HepG2 (cell line): ENCODE measurements at regions not wholly inside any gene's neighbourhood (a gene's known extent, or its start where the extent isn't known, plus 50 kb on each side); places are given as distances from the start of the nearest gene placed in this dataset.

ENCODE experiments used
- ATAC-seq: fragments of 200-7000 bp; cut with Tn5 transposase; 3 replicates; pipeline ENCODE4 v1.9.1; 2020; ENCODE audit warnings: mild to moderate bottlenecking, moderate library complexity
- BruUV-seq: library from RNA; stranded (reverse); fragments of 400-500 nt; replicated peaks from 2 replicates; lab custom pipeline; 2021; lab: Mats Ljungman, UMichigan
- CTCF ChIA-PET: fragments of 300-600 bp; formaldehyde crosslinking; extraction: SDS; loops from one replicate; lab custom pipeline; 2021; ENCODE audit warnings: low total read pairs, inconsistent platforms, low intra/inter-chr PET ratio; lab: Yijun Ruan, JAX
- POLR2A ChIA-PET: fragments of 350-600 bp; sonication (Branson Sonifier 250); formaldehyde crosslinking; loops from one replicate; lab custom pipeline; 2020; ENCODE audit warnings: antibody characterized with exemption, inconsistent platforms; lab: Yijun Ruan, JAX
- DNase-seq: peaks from one replicate; pipeline ENCODE4 v3.0.0-alpha.2; 2015; ENCODE audit warnings: low spot score
- FAIRE-seq: peaks from 3 replicates; lab custom pipeline; 2011; peaks lifted over from hg19 to GRCh38; lab: Jason Lieb, UNC
- H2AFZ ChIP-seq: one replicate; pipeline ENCODE4 v1.6.1; 2011; ENCODE audit warnings: low read length, inconsistent platforms
- H3K27ac ChIP-seq: fragments of 300-600 bp; 3 replicates; pipeline ENCODE4 v1.8.0; 2011; ENCODE audit warnings: mixed run types, mild to moderate bottlenecking, mixed read lengths, low read length, inconsistent platforms; ENCODE audit not compliant: insufficient read depth; ENCODE audit errors: extremely low read length
- H3K27me3 ChIP-seq, 2 experiments: fragments of 200-600 bp in 1 of 2; 2 replicates in 1 of 2; 3 replicates in 1 of 2; pipeline versions ENCODE4 v1.6.0 to v1.8.0; 2011; ENCODE audit warnings: low read length in 2 of 2, mild to moderate bottlenecking in 2 of 2, moderate library complexity in 2 of 2, inconsistent platforms in 1 of 2; ENCODE audit not compliant: insufficient read depth in 2 of 2, control insufficient read depth in 1 of 2
- H3K36me3 ChIP-seq, 2 experiments: fragments of 200-600 bp in 1 of 2; replicated peaks in 1 of 2; 2 replicates in 1 of 2; 3 replicates in 1 of 2; pipeline versions ENCODE4 v1.5.1 to v1.8.0; 2011; ENCODE audit warnings: low read length in 2 of 2, inconsistent platforms in 1 of 2; ENCODE audit not compliant: insufficient read depth in 2 of 2, control insufficient read depth in 1 of 2
- H3K4me1 ChIP-seq: 2 replicates; pipeline ENCODE4 v1.5.1; 2012; ENCODE audit warnings: low read length, inconsistent platforms; ENCODE audit not compliant: insufficient read depth
- H3K4me2 ChIP-seq: 2 replicates; pipeline ENCODE4 v1.6.0; 2011; ENCODE audit warnings: low read depth, low read length, inconsistent platforms
- H3K4me3 ChIP-seq, 3 experiments: fragments of 200-600 bp in 1 of 3; sonication (generic), shearing (Covaris generic) in 1 of 3; replicated peaks in 1 of 3; 2 replicates each; pipeline ENCODE4 v1.5.1; 2011 to 2016; ENCODE audit warnings: low read length in 3 of 3, inconsistent platforms in 2 of 3, low read depth in 2 of 3, mild to moderate bottlenecking in 2 of 3, control low read depth in 1 of 3, mixed read lengths in 1 of 3; ENCODE audit not compliant: insufficient read depth in 1 of 3
- H3K79me2 ChIP-seq: one replicate; pipeline ENCODE4 v1.6.1; 2011; ENCODE audit warnings: low read length, inconsistent platforms; ENCODE audit not compliant: insufficient read depth
- H3K9ac ChIP-seq: 2 replicates; pipeline ENCODE4 v1.6.0; 2011; ENCODE audit warnings: mild to moderate bottlenecking, low read depth, low read length, inconsistent platforms; ENCODE audit not compliant: insufficient read depth
- H3K9me3 ChIP-seq: 2 replicates; pipeline ENCODE4 v1.5.1; 2012; ENCODE audit warnings: mild to moderate bottlenecking, low read length
- H4K20me1 ChIP-seq: 2 replicates; pipeline ENCODE4 v1.6.0; 2011; ENCODE audit warnings: inconsistent platforms, mild to moderate bottlenecking, low read length, moderate library complexity; ENCODE audit not compliant: insufficient read depth
- EEA1 ChIP-seq: sonication (generic); formaldehyde crosslinking; IDR thresholded peaks from 2 replicates; pipeline ENCODE4 v1.5.1; 2020; ENCODE audit warnings: mild to moderate bottlenecking, missing genetic modification reagents, borderline replicate concordance
- GTF2F1 ChIP-seq: fragments of 150-350 bp; IDR thresholded peaks from 2 replicates; pipeline ENCODE4 v1.6.1; 2014; ENCODE audit warnings: low read length
- ISX ChIP-seq: sonication (generic); formaldehyde crosslinking; conservative IDR thresholded peaks from 2 replicates; pipeline ENCODE4 v1.5.0; 2020; ENCODE audit warnings: missing genetic modification reagents
- KLF13 ChIP-seq: sonication (generic); formaldehyde crosslinking; IDR thresholded peaks from 2 replicates; pipeline ENCODE4 v1.4.0; 2020; ENCODE audit warnings: mild to moderate bottlenecking, missing genetic modification reagents
- KLF15 ChIP-seq: sonication (generic); formaldehyde crosslinking; IDR thresholded peaks from 2 replicates; pipeline ENCODE4 v1.8.1; 2023; ENCODE audit warnings: borderline replicate concordance, mild to moderate bottlenecking, inconsistent platforms, missing genetic modification reagents, mixed read lengths
- NKX3-1 ChIP-seq: sonication (generic); formaldehyde crosslinking; IDR thresholded peaks from 2 replicates; pipeline ENCODE4 v1.5.0; 2020; ENCODE audit warnings: missing genetic modification reagents
- REXO4 ChIP-seq: sonication (generic); formaldehyde crosslinking; IDR thresholded peaks from 2 replicates; pipeline ENCODE4 v1.8.0; 2022; ENCODE audit warnings: missing genetic modification reagents, mild to moderate bottlenecking, borderline replicate concordance
- SKI ChIP-seq: fragments of 450-650 bp; IDR thresholded peaks from one replicate; pipeline ENCODE4 v1.6.1; 2018; ENCODE audit warnings: mild to moderate bottlenecking; ENCODE audit not compliant: partially characterized antibody
- SMARCC2 ChIP-seq: fragments of 450-650 bp; IDR thresholded peaks from 2 replicates; pipeline ENCODE4 v1.6.1; 2017; ENCODE audit warnings: antibody characterized with exemption, mild to moderate bottlenecking
- SMYD3 ChIP-seq: sonication (generic); formaldehyde crosslinking; IDR thresholded peaks from 2 replicates; pipeline ENCODE4 v1.8.1; 2023; ENCODE audit warnings: mild to moderate bottlenecking, missing genetic modification reagents
- ZBTB38 ChIP-seq: sonication (generic); formaldehyde crosslinking; IDR thresholded peaks from 2 replicates; pipeline ENCODE4 v1.5.1; 2020; ENCODE audit warnings: mild to moderate bottlenecking, missing genetic modification reagents
- ZFP90 ChIP-seq: sonication (generic); formaldehyde crosslinking; IDR thresholded peaks from 2 replicates; pipeline ENCODE4 v1.8.0; 2022; ENCODE audit warnings: missing genetic modification reagents, mild to moderate bottlenecking, inconsistent platforms, borderline replicate concordance
- ZNF296 ChIP-seq: sonication (generic); formaldehyde crosslinking; conservative IDR thresholded peaks from 2 replicates; pipeline ENCODE4 v1.5.0; 2020; ENCODE audit warnings: mild to moderate bottlenecking, missing genetic modification reagents
- ZNF326 ChIP-seq: sonication (generic); formaldehyde crosslinking; IDR thresholded peaks from 2 replicates; pipeline ENCODE4 v1.4.0; 2020; ENCODE audit warnings: missing genetic modification reagents, borderline replicate concordance
- ZNF501 ChIP-seq: sonication (generic); formaldehyde crosslinking; IDR thresholded peaks from 2 replicates; pipeline ENCODE4 v1.5.1; 2020; ENCODE audit warnings: mild to moderate bottlenecking, moderate library complexity, missing genetic modification reagents
- ZNF510 ChIP-seq: sonication (generic); formaldehyde crosslinking; IDR thresholded peaks from 2 replicates; pipeline ENCODE4 v1.4.0; 2020; ENCODE audit warnings: low read depth, mild to moderate bottlenecking, missing genetic modification reagents
- ZNF619 ChIP-seq: sonication (generic); formaldehyde crosslinking; IDR thresholded peaks from 2 replicates; pipeline ENCODE4 v1.4.0; 2020; ENCODE audit warnings: mild to moderate bottlenecking, missing genetic modification reagents
- WGBS: methylation state at CpG from one replicate; pipeline ENCODE4 v1.1.6; 2017; ENCODE audit warnings: low lambda C conversion rate; 5-methylcytosine and 5-hydroxymethylcytosine counted together
- in situ Hi-C: cut with HindIII; loops from 2 replicates; pipeline ENCODE4 v1.10.0; 2017; ENCODE audit warnings: low pct_unique_long_range_greater_than_20kb; ENCODE audit not compliant: extremely low pct_ligation_motif_present
- intact Hi-C: fragments of 100-400 bp; cut with micrococcal nuclease; formaldehyde crosslinking; loops from one replicate; pipeline ENCODE4 v1.10.0; 2022; ENCODE audit not compliant: unreplicated experiment

DNA sequence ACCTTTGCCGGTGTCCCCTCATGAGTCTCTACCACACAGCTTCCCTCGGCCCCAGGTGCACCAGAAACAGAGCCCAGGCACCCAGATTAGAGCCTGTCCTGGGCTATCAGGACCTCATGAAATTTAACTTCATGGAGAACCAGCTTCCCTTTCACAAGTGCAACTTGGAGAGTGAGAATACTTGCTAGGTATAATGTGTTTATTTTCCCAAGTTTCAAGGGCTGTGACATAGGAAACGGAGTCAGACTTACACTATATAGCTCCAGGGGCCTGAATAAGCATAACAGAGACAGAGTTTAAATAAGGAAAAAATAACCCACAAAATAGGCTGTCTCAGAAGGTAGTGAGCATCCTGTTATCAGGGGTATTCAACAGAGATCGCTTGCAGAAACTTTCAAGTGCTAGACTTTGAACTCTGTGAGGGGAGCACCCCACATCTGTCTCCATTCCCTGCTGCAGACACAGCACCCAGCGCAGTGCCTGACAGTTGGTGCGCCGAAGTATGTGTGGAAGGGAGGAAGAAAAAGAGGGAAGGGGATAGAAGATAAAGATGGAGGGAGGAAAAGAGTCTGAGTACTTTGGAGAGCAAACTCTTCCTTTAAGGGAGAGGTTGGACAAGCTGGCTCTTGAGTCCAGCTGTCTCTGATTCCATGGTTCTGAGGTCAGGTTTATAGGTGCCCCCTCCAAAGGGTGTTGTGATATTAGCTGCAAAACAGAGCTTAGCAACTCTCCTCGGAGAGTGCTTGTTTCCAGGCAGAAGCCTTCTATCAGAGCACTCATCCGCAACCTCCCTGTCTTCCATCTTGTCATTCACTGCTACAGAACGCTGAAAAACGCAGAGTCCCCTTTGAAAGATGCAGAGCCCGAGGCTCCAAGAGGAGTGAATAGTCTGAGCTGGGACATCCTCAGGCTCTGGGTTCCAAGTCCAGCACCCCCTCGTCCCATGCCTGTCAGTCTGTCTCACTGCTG lies 84.8 kb downstream of the CPN2 start:
- TF ChIP-seq SMARCC2, result no peak
- TF ChIP-seq ISX, result no peak
- TF ChIP-seq, all 625 proteins: peak for 0
- POLR2A ChIA-PET, result no interaction called here
- Histone ChIP-seq H3K27me3 (peaks cover 1 to 13% of the 10 kb centered on the region in 2 experiments; a peak in 2 of 5 replicates), H3K4me1 (peaks cover 71% of the 10 kb centered on the region), H3K4me2 (no peak overlapping the region), H3K4me3 (no peak overlapping the region), H3K79me2 (no peaks in the 10 kb centered on the region), H2AFZ (no peak overlapping the region), H4K20me1 (no peaks in the 10 kb centered on the region), H3K9me3 (no peaks in the 10 kb centered on the region), H3K27ac (no peak overlapping the region), H3K36me3 (no peaks in the 10 kb centered on the region), H3K9ac (no peak overlapping the region)
- CTCF ChIA-PET, result no interaction called here
- no peak for ATAC-seq
- no peak for FAIRE-seq
- BruUV-seq, result no TSS peak
- 36% methylated on average over 11 of the region's 13 CpGs for WGBS
- no peak for DNase-seq
- intact Hi-C loops, result no loop called here
- in situ Hi-C loops, result no loop called here

DNA sequence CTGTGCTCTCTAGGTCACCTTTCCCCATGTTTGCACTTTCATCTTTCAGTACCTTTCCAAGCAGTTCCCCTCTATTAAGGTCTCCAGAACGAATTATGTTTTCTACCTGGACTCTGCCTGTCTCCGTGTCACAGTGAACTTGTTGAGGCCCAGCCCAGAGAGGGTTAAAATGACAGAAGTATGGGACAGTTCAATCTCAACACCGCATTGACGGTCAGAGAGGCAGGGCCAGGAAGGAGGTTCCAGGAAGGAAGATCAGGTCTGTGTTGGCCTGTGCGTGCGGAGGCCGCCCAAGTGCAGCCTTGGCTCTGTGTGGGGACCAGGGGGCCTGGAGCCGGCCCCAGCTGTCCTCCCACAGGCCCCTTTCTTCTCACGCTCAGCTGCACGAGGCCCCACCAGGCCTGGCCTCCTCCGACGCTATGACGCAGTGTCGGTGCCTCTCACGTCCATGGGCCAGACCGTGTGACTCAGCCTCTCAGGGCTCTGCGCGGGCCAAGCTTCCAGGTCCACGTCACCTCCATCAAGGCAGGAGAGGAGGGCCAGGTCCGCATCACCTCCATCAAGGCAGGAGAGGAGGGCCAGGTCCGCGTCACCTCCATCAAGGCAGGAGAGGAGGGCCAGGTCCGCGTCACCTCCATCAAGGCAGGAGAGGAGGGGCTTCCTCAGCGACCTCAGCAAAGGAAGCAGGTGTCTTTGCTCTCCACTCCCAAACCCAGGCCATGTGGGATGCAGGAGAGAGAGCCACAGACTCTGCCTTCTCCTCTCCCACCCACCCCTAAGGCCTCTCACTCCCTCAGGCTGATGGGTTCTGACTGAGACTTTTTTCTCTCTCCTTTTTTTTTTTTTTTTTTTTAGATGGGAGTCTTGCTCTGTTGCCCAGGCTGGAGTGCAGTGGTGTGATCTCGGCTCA lies 83.1 kb downstream of the CPN2 start:
- Histone ChIP-seq H4K20me1 (no peaks in the 10 kb centered on the region), H3K36me3 (no peaks in the 10 kb centered on the region), H3K9ac (peak overlapping the region; percentile 44), H2AFZ (peak overlapping the region; percentile 92), H3K9me3 (no peaks in the 10 kb centered on the region), H3K27ac (no peak overlapping the region), H3K79me2 (no peaks in the 10 kb centered on the region), H3K4me3 (peak overlapping the region in 2 of 3 experiments; percentile 39 to 52; a peak in 3 of 6 replicates), H3K4me2 (peak overlapping the region; percentile 86), H3K4me1 (peaks cover 66% of the 10 kb centered on the region), H3K27me3 (peaks cover 0 to 13% of the 10 kb centered on the region in 2 experiments; a peak in 1 of 5 replicates)
- CTCF ChIA-PET, result no interaction called here
- DNase-seq, result peak; percentile 31
- no TSS peak for BruUV-seq
- POLR2A ChIA-PET, result interaction anchor here (0.7 kb wide), 1 partner anchor 19 kb away, joined by 5 read pairs; no protein-coding TSS in a partner anchor
- 34% methylated on average over 15 of the region's 26 CpGs for WGBS
- in situ Hi-C loops, result no loop called here
- intact Hi-C loops, result no loop called here
- FAIRE-seq, result no peak
- peak; percentile 56 for ATAC-seq
- TF ChIP-seq KLF15 (CRISPR knock-in tag), result no peak
- no peak for TF ChIP-seq ZNF619 (CRISPR knock-in tag)
- TF ChIP-seq SKI, result no peak
- no peak for TF ChIP-seq ZNF326 (CRISPR knock-in tag)
- TF ChIP-seq ZNF501 (CRISPR knock-in tag), result 0 out of 2 replicates have a peak, but pooled peaks have one; percentile 26
- no peak for TF ChIP-seq ZBTB38 (CRISPR knock-in tag)
- no peak for TF ChIP-seq REXO4
- no peak for TF ChIP-seq NKX3-1 (CRISPR knock-in tag)
- TF ChIP-seq GTF2F1, result no peak
- TF ChIP-seq KLF13 (CRISPR knock-in tag), result no peak
- no peak for TF ChIP-seq ZFP90 (CRISPR knock-in tag)
- no peak for TF ChIP-seq ZNF510
- TF ChIP-seq EEA1 (CRISPR knock-in tag), result no peak
- TF ChIP-seq ZNF296 (CRISPR knock-in tag), result no peak
- no peak for TF ChIP-seq SMYD3 (CRISPR knock-in tag)
